Pancreas (tissue), 10 donors: ENCODE measurements at regions not wholly inside any gene's neighbourhood (a gene's known extent, or its start where the extent isn't known, plus 50 kb on each side); places are given as distances from the start of the nearest gene placed in this dataset.
A peak's percentile ranks its signal among the peaks of the same experiment; 100 is the strongest.

ENCODE experiments used
- ATAC-seq, 4 donors: fragments of 200-7000 bp; cut with Tn5 transposase; one replicate each; pipeline versions ENCODE4 v1.8.0 to v1.9.1; 2020; ENCODE audit warnings: mild to moderate bottlenecking in 4 of 4, moderate library complexity in 4 of 4
- DNase-seq, 6 donors: peaks; one replicate each; pipeline ENCODE4 v3.0.0-alpha.2; 2020
- FAIRE-seq: peaks from 2 replicates; lab custom pipeline; 2012; peaks lifted over from hg19 to GRCh38; lab: Jason Lieb, UNC
- H3K27ac ChIP-seq, 4 donors: fragments of 200-600 bp; sonication (generic); 1 replicate in 3 of 4; 2 replicates in 1 of 4; pipeline versions ENCODE4 v1.5.0 to v1.8.0; 2020
- H3K27me3 ChIP-seq, 4 donors: fragments of 200-600 bp; one replicate each; pipeline ENCODE4 v1.8.0; 2021
- H3K36me3 ChIP-seq, 3 donors: fragments of 200-600 bp; sonication (generic) in 1 of 3; one replicate each; pipeline versions ENCODE4 v1.5.0 to v1.8.0; 2020 to 2021
- H3K4me1 ChIP-seq, 3 donors: fragments of 200-600 bp; one replicate each; pipeline ENCODE4 v1.8.0; 2021
- H3K4me3 ChIP-seq, 4 donors: fragments of 200-600 bp; sonication (generic) in 2 of 4; one replicate each; pipeline versions ENCODE4 v1.5.0 to v1.8.0; 2020 to 2021
- H3K9me3 ChIP-seq, 4 donors: fragments of 200-600 bp; one replicate each; pipeline ENCODE4 v1.8.0; 2021
- CTCF ChIP-seq, 4 donors: fragments of 200-600 bp; sonication (generic) in 3 of 4; IDR thresholded peaks; one replicate each; pipeline versions ENCODE4 v1.5.0 to v1.8.0; 2021; ENCODE audit warnings: antibody characterized with exemption in 4 of 4
- WGBS, 2 donors: extraction: QIAGEN DNeasy Blood & Tissue Kit; methylation state at CpG; one replicate each; pipeline ENCODE4 v1.1.7; 2013; 5-methylcytosine and 5-hydroxymethylcytosine counted together
- intact Hi-C, 3 donors: fragments of 100-400 bp; cut with DNase I; formaldehyde crosslinking; loops; one replicate each; pipeline versions ENCODE4 v1.11.1 to v1.14.2; 2022
- donor health status: healthy with polysubstance abuse.
- donor health status: DM: no; HTN: no; CAD: no; lungs with moderate emphysema.
- donor health status: DM: no; HTN: no; CAD: no.
- donor health status: control.
- donor health status: control.
- donor health status: Bipolar disorder and iron deficiency.
- donor health status: DM: yes; HTN: yes; CAD: no.
- donor health status: DM: no; HTN: no; CAD: no.
- donor health status: DM: no; HTN: no; CAD: no.
- donor health status: DM: yes; HTN: yes; CAD: no.

- FAIRE-seq, result no peak
Measured at GRCh38 chr18:71028285-71028762, 739.5 kb downstream of the SOCS6 start.

GRCh38 chr18:71027531-71027930 is 738.7 kb downstream of the SOCS6 start:
- intact Hi-C loops, result no loop called here
- WGBS, 2 donors, result 50 to 54% methylated on average over 4 of the region's 4 CpGs
- Histone ChIP-seq H3K27ac (no peak overlapping the region), H3K9me3 (no peaks in the 10 kb centered on the region), H3K4me3 (no peak overlapping the region), H3K4me1 (no peaks in the 10 kb centered on the region), H3K36me3 (no peaks in the 10 kb centered on the region), H3K27me3 (no peaks in the 10 kb centered on the region)
- TF ChIP-seq CTCF (IDR thresholded peaks at IDR 0.05), result no peak
- no peak for ATAC-seq
- no peak for DNase-seq
- no peak for FAIRE-seq

More at GRCh38 chr18:71028285-71028762, 739.5 kb downstream of the SOCS6 start:
- H3K9me3 ChIP-seq, result no peaks in the 10 kb centered on the region
- WGBS, 2 donors, result 77 to 80% methylated on average over 18 to 19 of the region's 19 CpGs
- no peaks in the 10 kb centered on the region for H3K27me3 ChIP-seq
- ATAC-seq, result no peak
- no peak for TF ChIP-seq CTCF (IDR thresholded peaks at IDR 0.05)
- no peak overlapping the region for H3K27ac ChIP-seq
- no peak overlapping the region for H3K4me3 ChIP-seq
- H3K4me1 ChIP-seq, result no peaks in the 10 kb centered on the region
- peak in 1 of 6 donors; percentile 56 for DNase-seq
- no peaks in the 10 kb centered on the region for H3K36me3 ChIP-seq
- intact Hi-C loops, result no loop called here

- no peak for DNase-seq
- H3K27ac ChIP-seq, result no peak overlapping the region
- TF ChIP-seq CTCF (IDR thresholded peaks at IDR 0.05), result no peak
- no peak for FAIRE-seq
- no peak for ATAC-seq
- H3K4me3 ChIP-seq, result no peak overlapping the region
- WGBS, 2 donors, result 35 to 46% methylated on average over 6 of the region's 6 CpGs
- no peaks in the 10 kb centered on the region for H3K4me1 ChIP-seq
- H3K27me3 ChIP-seq, result no peaks in the 10 kb centered on the region
- no peaks in the 10 kb centered on the region for H3K9me3 ChIP-seq
- no peaks in the 10 kb centered on the region for H3K36me3 ChIP-seq
- intact Hi-C loops, result no loop called here
Measured at GRCh38 chr18:71025505-71026225, 736.8 kb downstream of the SOCS6 start.

- FAIRE-seq, result no peak
- intact Hi-C loops, result no loop called here
- TF ChIP-seq CTCF (IDR thresholded peaks at IDR 0.05), result no peak
- DNase-seq, result no peak
- Histone ChIP-seq H3K4me1 (no peaks in the 10 kb centered on the region), H3K9me3 (no peaks in the 10 kb centered on the region), H3K27ac (no peak overlapping the region), H3K4me3 (no peak overlapping the region), H3K27me3 (no peaks in the 10 kb centered on the region), H3K36me3 (no peaks in the 10 kb centered on the region)
- WGBS, 2 donors, result 57 to 65% methylated on average over 1 of the region's 1 CpG
- ATAC-seq, result no peak
Measured at GRCh38 chr18:71022389-71022788, 733.5 kb downstream of the SOCS6 start.

GRCh38 chr18:71021030-71021362 is 732.2 kb downstream of the SOCS6 start:
- Histone ChIP-seq H3K9me3 (no peaks in the 10 kb centered on the region), H3K36me3 (no peaks in the 10 kb centered on the region), H3K27me3 (no peaks in the 10 kb centered on the region), H3K27ac (no peak overlapping the region), H3K4me3 (no peak overlapping the region), H3K4me1 (no peaks in the 10 kb centered on the region)
- intact Hi-C loops, result no loop called here
- no peak for DNase-seq
- ATAC-seq, result no peak
- TF ChIP-seq CTCF (IDR thresholded peaks at IDR 0.05), result no peak
- 86 to 95% methylated on average over 2 of the region's 2 CpGs for WGBS, 2 donors
- no peak for FAIRE-seq
